ENCODE measurements at regions not wholly inside any gene's neighbourhood (a gene's known extent, or its start where the extent isn't known, plus 50 kb on each side); places are given as distances from the start of the nearest gene placed in this dataset.
A peak's percentile ranks its signal among the peaks of the same experiment; 100 is the strongest.

GRCh38 chr14:76926521-76927251 is 100.5 kb downstream of the LRRC74A start:
- peak; percentile 88 for DNase-seq (ENCODE audit: low spot score)

GRCh38 chr14:76925097-76925441 is 98.9 kb downstream of the LRRC74A start:
- DNase-seq (ENCODE audit: low spot score): no peak

- DNase-seq (ENCODE audit: low spot score): peak; percentile 75
Observed at GRCh38 chr14:76924371-76925096, 98.3 kb downstream of the LRRC74A start.

- DNase-seq (ENCODE audit: low spot score): no peak
Observed at GRCh38 chr14:76923431-76924370, 97.5 kb downstream of the LRRC74A start.

GRCh38 chr14:76922584-76922983 is 96.4 kb downstream of the LRRC74A start:
- DNase-seq (ENCODE audit: low spot score): no peak

GRCh38 chr14:76922092-76922491 is 95.9 kb downstream of the LRRC74A start:
- DNase-seq (ENCODE audit: low spot score): no peak

GRCh38 chr14:76921088-76921399 is 94.8 kb downstream of the LRRC74A start:
- no peak for DNase-seq (ENCODE audit: low spot score)

- no peak for DNase-seq (ENCODE audit: low spot score)
Observed at GRCh38 chr14:76920331-76921087, 94.3 kb downstream of the LRRC74A start.

- DNase-seq (ENCODE audit: low spot score): peak; percentile 31
Observed at GRCh38 chr14:76919431-76920330, 93.5 kb downstream of the LRRC74A start.
